ENCODE measurements at regions not wholly inside any gene's neighbourhood (a gene's known extent, or its start where the extent isn't known, plus 50 kb on each side); places are given as distances from the start of the nearest gene placed in this dataset.
"Not testable (repeated sequence)": the region's sequence is repeated elsewhere in the genome, so short reads cannot be mapped to it uniquely, and the experiment has no call there.

GRCh38 chr19:29013325-29013724, 199.6 kb downstream of the UQCRFS1 start:
- DNase-seq (ENCODE audit: low read depth): no peak

GRCh38 chr19:29012457-29012856, 200.5 kb downstream of the UQCRFS1 start:
- DNase-seq (ENCODE audit: low read depth): no peak

GRCh38 chr19:29010276-29010675, 202.7 kb downstream of the UQCRFS1 start:
- no peak for DNase-seq (ENCODE audit: low read depth)

GRCh38 chr19:29006057-29006735, 206.8 kb downstream of the UQCRFS1 start:
- DNase-seq (ENCODE audit: low read depth): no peak

- DNase-seq (ENCODE audit: low read depth): no peak
Measured at GRCh38 chr19:29004796-29005195, 208.2 kb downstream of the UQCRFS1 start.

GRCh38 chr19:29003641-29004409, 209.1 kb downstream of the UQCRFS1 start:
- DNase-seq (ENCODE audit: low read depth): no peak

- no peak for DNase-seq (ENCODE audit: low read depth)
Measured at GRCh38 chr19:29002336-29002735, 210.6 kb downstream of the UQCRFS1 start.

- DNase-seq (ENCODE audit: low read depth): no peak
Measured at GRCh38 chr19:29001597-29002245, 211.2 kb downstream of the UQCRFS1 start.

GRCh38 chr19:29001141-29001581, 211.8 kb downstream of the UQCRFS1 start:
- DNase-seq (ENCODE audit: low read depth): no peak

- no peak for DNase-seq (ENCODE audit: low read depth)
Measured at GRCh38 chr19:28999724-29000433, 213.1 kb downstream of the UQCRFS1 start.

- DNase-seq (ENCODE audit: low read depth): no peak
Measured at GRCh38 chr19:28998974-28999373, 214.0 kb downstream of the UQCRFS1 start.

- DNase-seq (ENCODE audit: low read depth): not testable (repeated sequence)
Measured at GRCh38 chr19:28997866-28998265, 215.1 kb downstream of the UQCRFS1 start.

- no peak for DNase-seq (ENCODE audit: low read depth)
Measured at GRCh38 chr19:28990522-28990921, 222.4 kb downstream of the UQCRFS1 start.

GRCh38 chr19:28989739-28990138, 223.2 kb downstream of the UQCRFS1 start:
- DNase-seq (ENCODE audit: low read depth): no peak

- no peak for DNase-seq (ENCODE audit: low read depth)
Measured at GRCh38 chr19:28988066-28988465, 224.9 kb downstream of the UQCRFS1 start.

- no peak for DNase-seq (ENCODE audit: low read depth)
Measured at GRCh38 chr19:28987177-28987576, 225.8 kb downstream of the UQCRFS1 start.

- no peak for DNase-seq (ENCODE audit: low read depth)
Measured at GRCh38 chr19:28985201-28985600, 227.8 kb downstream of the UQCRFS1 start.

- DNase-seq (ENCODE audit: low read depth): no peak
Measured at GRCh38 chr19:28984315-28984714, 228.6 kb downstream of the UQCRFS1 start.

GRCh38 chr19:28983430-28983829, 229.5 kb downstream of the UQCRFS1 start:
- DNase-seq (ENCODE audit: low read depth): no peak

GRCh38 chr19:28981994-28982393, 231.0 kb downstream of the UQCRFS1 start:
- DNase-seq (ENCODE audit: low read depth): no peak

GRCh38 chr19:28981518-28981917, 231.4 kb downstream of the UQCRFS1 start:
- no peak for DNase-seq (ENCODE audit: low read depth)

- no peak for DNase-seq (ENCODE audit: low read depth)
Measured at GRCh38 chr19:28980236-28980868, 232.6 kb downstream of the UQCRFS1 start.

Data from CMK (cell line).